Fibroblast of the aortic adventitia (primary cell): ENCODE measurements at regions not wholly inside any gene's neighbourhood (a gene's known extent, or its start where the extent isn't known, plus 50 kb on each side); places are given as distances from the start of the nearest gene placed in this dataset.
"Not testable (repeated sequence)": the region's sequence is repeated elsewhere in the genome, so short reads cannot be mapped to it uniquely, and the experiment has no call there.

ENCODE experiments used
- DNase-seq: peaks from one replicate; pipeline ENCODE4 v3.0.0-alpha.2; 2010; ENCODE audit warnings: low read depth
- H3K4me3 ChIP-seq: 2 replicates; pipeline ENCODE4 v1.5.1; 2011; ENCODE audit warnings: low read depth, mild to moderate bottlenecking, control low read depth, low read length, moderate library complexity
- TF ChIP-seq, protein P1 (sequence below): IDR thresholded peaks from 2 replicates; pipeline ENCODE4 v1.5.1; 2011; ENCODE audit warnings: mild to moderate bottlenecking, low read length, control low read depth, inconsistent platforms; ENCODE audit not compliant: insufficient read depth

GRCh38 chr5:12885018-12885417 lies 980.8 kb upstream of the CTNND2 start:
- no peak for DNase-seq
- TF ChIP-seq, protein P1, sequence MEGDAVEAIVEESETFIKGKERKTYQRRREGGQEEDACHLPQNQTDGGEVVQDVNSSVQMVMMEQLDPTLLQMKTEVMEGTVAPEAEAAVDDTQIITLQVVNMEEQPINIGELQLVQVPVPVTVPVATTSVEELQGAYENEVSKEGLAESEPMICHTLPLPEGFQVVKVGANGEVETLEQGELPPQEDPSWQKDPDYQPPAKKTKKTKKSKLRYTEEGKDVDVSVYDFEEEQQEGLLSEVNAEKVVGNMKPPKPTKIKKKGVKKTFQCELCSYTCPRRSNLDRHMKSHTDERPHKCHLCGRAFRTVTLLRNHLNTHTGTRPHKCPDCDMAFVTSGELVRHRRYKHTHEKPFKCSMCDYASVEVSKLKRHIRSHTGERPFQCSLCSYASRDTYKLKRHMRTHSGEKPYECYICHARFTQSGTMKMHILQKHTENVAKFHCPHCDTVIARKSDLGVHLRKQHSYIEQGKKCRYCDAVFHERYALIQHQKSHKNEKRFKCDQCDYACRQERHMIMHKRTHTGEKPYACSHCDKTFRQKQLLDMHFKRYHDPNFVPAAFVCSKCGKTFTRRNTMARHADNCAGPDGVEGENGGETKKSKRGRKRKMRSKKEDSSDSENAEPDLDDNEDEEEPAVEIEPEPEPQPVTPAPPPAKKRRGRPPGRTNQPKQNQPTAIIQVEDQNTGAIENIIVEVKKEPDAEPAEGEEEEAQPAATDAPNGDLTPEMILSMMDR: no peak
- no peak overlapping the region for H3K4me3 ChIP-seq

DNA sequence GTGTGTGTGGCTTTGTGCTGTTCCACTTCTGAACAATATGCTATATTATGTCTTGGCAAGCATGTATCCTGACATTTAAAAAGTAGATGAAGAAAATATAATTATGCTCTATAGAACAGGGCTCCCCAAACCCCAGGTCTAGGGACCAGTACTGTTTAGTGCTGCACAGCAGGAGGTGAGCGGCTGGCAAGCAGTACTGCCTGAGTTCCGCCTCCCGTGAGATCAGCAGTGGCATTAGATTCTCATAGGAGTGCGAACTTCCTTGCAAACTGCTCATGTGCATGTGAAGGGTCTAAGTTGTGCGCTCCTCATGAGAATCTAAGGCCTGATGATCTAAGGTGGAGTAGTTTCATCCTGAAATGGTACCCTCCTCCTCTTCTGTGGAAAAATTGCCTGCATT lies 979.1 kb upstream of the CTNND2 start:
- TF ChIP-seq, protein P1: no peak
- H3K4me3 ChIP-seq: no peak overlapping the region
- DNase-seq: no peak

DNA sequence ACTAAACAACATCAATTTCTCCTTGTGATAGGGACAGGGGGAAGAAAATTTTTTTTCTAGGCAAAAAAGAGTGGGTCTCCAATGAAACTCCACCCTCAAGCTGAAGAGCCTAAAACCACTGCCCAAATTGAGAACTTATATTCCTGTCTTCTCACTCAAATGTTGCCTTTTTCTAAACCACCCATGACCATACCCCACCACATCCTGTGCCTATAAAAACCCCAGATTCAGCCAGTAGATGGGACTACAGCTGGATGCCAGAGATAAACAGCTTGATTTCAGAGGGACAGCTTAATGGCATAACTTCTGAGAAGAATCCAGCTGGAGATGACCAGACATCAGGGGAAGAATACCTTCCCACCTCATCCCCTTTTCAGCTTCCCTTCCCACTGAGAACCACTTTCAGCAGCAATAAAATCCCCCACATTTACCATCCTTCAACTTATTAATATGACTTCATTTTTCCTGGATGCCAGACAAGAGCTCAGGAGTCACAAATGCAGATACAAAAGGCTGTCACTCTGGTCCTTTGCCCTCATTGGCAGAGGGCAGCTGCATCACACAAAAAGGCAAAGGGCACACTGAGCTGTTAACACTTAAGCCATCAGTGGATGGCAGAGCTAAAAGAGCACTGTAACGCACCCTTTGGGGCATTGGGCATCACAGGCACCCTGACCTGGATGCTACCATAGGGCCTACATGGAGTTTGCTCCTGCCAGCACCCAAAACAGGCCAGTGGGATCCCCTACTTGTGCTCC lies 972.5 kb upstream of the CTNND2 start:
- TF ChIP-seq, protein P1: no peak
- no peak overlapping the region for H3K4me3 ChIP-seq
- DNase-seq: no peak

- DNase-seq: no peak
- H3K4me3 ChIP-seq: no peak overlapping the region
- TF ChIP-seq, protein P1: no peak
Observed at GRCh38 chr5:12870872-12871539, 966.8 kb upstream of the CTNND2 start.

- TF ChIP-seq, protein P1: no peak
- no peak for DNase-seq
- H3K4me3 ChIP-seq: no peak overlapping the region
Observed at GRCh38 chr5:12865529-12865928, 961.3 kb upstream of the CTNND2 start.

GRCh38 chr5:12861886-12862654 lies 957.8 kb upstream of the CTNND2 start:
- DNase-seq: no peak
- TF ChIP-seq, protein P1: no peak
- H3K4me3 ChIP-seq: no peak overlapping the region

DNA sequence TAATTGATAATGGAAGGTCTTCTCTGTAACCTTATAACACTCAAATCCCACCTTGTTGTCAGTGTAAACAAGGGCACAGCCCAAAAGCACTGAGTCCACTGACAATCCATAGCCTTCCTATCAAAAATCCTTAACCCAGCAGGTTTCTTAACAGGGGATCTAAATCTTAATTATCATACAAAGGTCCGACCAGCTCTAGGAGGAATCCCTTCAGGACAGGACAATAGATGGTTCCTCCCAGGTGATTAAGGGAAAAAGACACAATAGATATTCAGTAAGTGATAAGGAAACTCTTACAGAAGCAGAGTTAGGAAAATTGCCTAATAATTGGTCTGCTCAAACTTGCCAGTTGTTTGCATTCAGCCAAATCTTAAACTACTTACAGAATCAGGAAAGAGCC lies 951.9 kb upstream of the CTNND2 start:
- H3K4me3 ChIP-seq: not testable (repeated sequence)

More for the DNA sequence above, 951.9 kb upstream of the CTNND2 start:
- DNase-seq: not testable (repeated sequence)
